Natural killer cell (primary cell): ENCODE measurements at regions not wholly inside any gene's neighbourhood (a gene's known extent, or its start where the extent isn't known, plus 50 kb on each side); places are given as distances from the start of the nearest gene placed in this dataset.

Experiments used
- ATAC-seq, 3 donors: fragments of 150-1000 bp in 2 of 3; fragments of 200-7000 bp in 1 of 3; cut with Tn5 transposase; 1 replicate in 1 of 3; 2 replicates in 2 of 3; pipeline ENCODE4 v1.10.0; 2021; ENCODE audit warnings: mild to moderate bottlenecking in 2 of 3, moderate library complexity in 2 of 3
- DNase-seq, 2 donors: peaks; one replicate each; pipeline versions ENCODE4 v3.0.0 to v3.0.0-alpha.2; 2013 to 2021; ENCODE audit warnings: mixed read lengths in 1 of 2
- H3K27ac ChIP-seq: one replicate; pipeline ENCODE4 v1.5.1; 2013; ENCODE audit warnings: mild to moderate bottlenecking, low read length
- H3K27me3 ChIP-seq: one replicate; pipeline ENCODE4 v1.6.1; 2013; ENCODE audit warnings: low read length; ENCODE audit not compliant: control insufficient read depth, insufficient read depth
- H3K36me3 ChIP-seq: one replicate; pipeline ENCODE4 v1.6.1; 2013; ENCODE audit warnings: low read length; ENCODE audit not compliant: control insufficient read depth, insufficient read depth
- H3K4me1 ChIP-seq: one replicate; pipeline ENCODE4 v1.6.1; 2013; ENCODE audit warnings: low read length; ENCODE audit not compliant: control insufficient read depth, insufficient read depth
- H3K4me3 ChIP-seq: one replicate; pipeline ENCODE4 v1.5.1; 2013; ENCODE audit warnings: low read length
- H3K9me3 ChIP-seq: one replicate; pipeline ENCODE4 v1.6.1; 2013; ENCODE audit warnings: low read length; ENCODE audit not compliant: control insufficient read depth, insufficient read depth
- H3K27ac Mint-ChIP-seq, 2 donors: one replicate each; pipeline ENCODE4 v1.8.0; 2022; ENCODE audit warnings: mild to moderate bottlenecking in 2 of 2, mixed read lengths in 2 of 2, moderate library complexity in 1 of 2
- H3K27me3 Mint-ChIP-seq, 2 donors: one replicate each; pipeline ENCODE4 v1.8.0; 2022; ENCODE audit warnings: low read depth in 2 of 2, mixed read lengths in 2 of 2
- H3K36me3 Mint-ChIP-seq: one replicate; pipeline ENCODE4 v1.8.0; 2022; ENCODE audit warnings: mixed read lengths
- H3K4me1 Mint-ChIP-seq, 2 donors: one replicate each; pipeline ENCODE4 v1.8.0; 2022; ENCODE audit warnings: mixed read lengths in 2 of 2
- H3K4me3 Mint-ChIP-seq: one replicate; pipeline ENCODE4 v1.8.0; 2022; ENCODE audit warnings: mild to moderate bottlenecking, moderate library complexity, mixed read lengths
- H3K9me3 Mint-ChIP-seq, 2 donors: one replicate each; pipeline ENCODE4 v1.8.0; 2022; ENCODE audit warnings: mixed read lengths in 2 of 2
- CTCF ChIP-seq: fragments of 200-600 bp; IDR thresholded peaks from one replicate; pipeline ENCODE4 v1.8.0; 2022; ENCODE audit warnings: antibody characterized with exemption
- WGBS: methylation state at CpG from one replicate; pipeline ENCODE4 v1.1.7; 2013; ENCODE audit warnings: missing lambda C conversion rate; ENCODE audit not compliant: insufficient coverage; 5-methylcytosine and 5-hydroxymethylcytosine counted together
- intact Hi-C: fragments of 100-400 bp; cut with micrococcal nuclease; formaldehyde crosslinking; loops from one replicate; pipeline ENCODE4 v1.14.2; 2022

GRCh38 chr10:2676455-2676854 is 390.9 kb upstream of the PFKP start:
- intact Hi-C loops: no loop called here
- no peak for ATAC-seq
- Mint-ChIP-seq H3K4me1 (no peaks in the 10 kb centered on the region), H3K36me3 (no peaks in the 10 kb centered on the region), H3K4me3 (no peak overlapping the region), H3K27me3 (no peaks in the 10 kb centered on the region), H3K9me3 (peaks cover 0 to 3% of the 10 kb centered on the region in 2 donors), H3K27ac (no peak overlapping the region)
- H3K9me3 ChIP-seq: no peaks in the 10 kb centered on the region
- no peak for TF ChIP-seq CTCF
- no peak overlapping the region for H3K27ac ChIP-seq
- WGBS: 93% methylated on average over 1 of the region's 1 CpG
- H3K4me1 ChIP-seq: no peaks in the 10 kb centered on the region
- DNase-seq: no peak
- H3K27me3 ChIP-seq: no peaks in the 10 kb centered on the region
- no peak overlapping the region for H3K4me3 ChIP-seq
- H3K36me3 ChIP-seq: no peaks in the 10 kb centered on the region

- intact Hi-C loops: no loop called here
- Histone ChIP-seq H3K4me1 (no peaks in the 10 kb centered on the region), H3K27me3 (no peaks in the 10 kb centered on the region), H3K9me3 (no peaks in the 10 kb centered on the region), H3K27ac (no peak overlapping the region), H3K4me3 (no peak overlapping the region), H3K36me3 (no peaks in the 10 kb centered on the region)
- no peak for TF ChIP-seq CTCF
- no peak overlapping the region for H3K27ac Mint-ChIP-seq
- peaks cover 0 to 4% of the 10 kb centered on the region in 2 donors for H3K9me3 Mint-ChIP-seq
- DNase-seq (no peak), ATAC-seq (no peak)
- H3K4me1 Mint-ChIP-seq: no peaks in the 10 kb centered on the region
- H3K4me3 Mint-ChIP-seq: no peak overlapping the region
- no peaks in the 10 kb centered on the region for H3K27me3 Mint-ChIP-seq
- H3K36me3 Mint-ChIP-seq: no peaks in the 10 kb centered on the region
These were observed 392.9 kb upstream of the PFKP start for GRCh38 chr10:2674451-2674850.

- Mint-ChIP-seq H3K9me3 (peaks cover 3 to 5% of the 10 kb centered on the region in 2 donors), H3K4me1 (no peaks in the 10 kb centered on the region), H3K27ac (no peak overlapping the region), H3K36me3 (no peaks in the 10 kb centered on the region), H3K4me3 (no peak overlapping the region), H3K27me3 (no peaks in the 10 kb centered on the region)
- no peak for DNase-seq
- no peaks in the 10 kb centered on the region for H3K9me3 ChIP-seq
- H3K27me3 ChIP-seq: no peaks in the 10 kb centered on the region
- intact Hi-C loops: no loop called here
- no peak for TF ChIP-seq CTCF
- no peaks in the 10 kb centered on the region for H3K4me1 ChIP-seq
- no peak overlapping the region for H3K4me3 ChIP-seq
- H3K36me3 ChIP-seq: no peaks in the 10 kb centered on the region
- WGBS: 81% methylated on average over 7 of the region's 7 CpGs
- no peak overlapping the region for H3K27ac ChIP-seq
- no peak for ATAC-seq
These were observed 396.5 kb upstream of the PFKP start for GRCh38 chr10:2670864-2671263.

GRCh38 chr10:2665772-2666171 is 401.6 kb upstream of the PFKP start:
- Histone ChIP-seq H3K4me3 (no peak overlapping the region), H3K36me3 (no peaks in the 10 kb centered on the region), H3K4me1 (no peaks in the 10 kb centered on the region), H3K9me3 (no peaks in the 10 kb centered on the region), H3K27ac (no peak overlapping the region), H3K27me3 (no peaks in the 10 kb centered on the region)
- TF ChIP-seq CTCF: no peak
- Mint-ChIP-seq H3K4me3 (no peak overlapping the region), H3K4me1 (no peaks in the 10 kb centered on the region), H3K36me3 (no peaks in the 10 kb centered on the region), H3K27ac (no peak overlapping the region), H3K27me3 (no peaks in the 10 kb centered on the region), H3K9me3 (peaks cover 3 to 10% of the 10 kb centered on the region in 2 donors)
- DNase-seq (no peak), ATAC-seq (no peak)
- intact Hi-C loops: no loop called here
